ENCODE measurements at regions not wholly inside any gene's neighbourhood (a gene's known extent, or its start where the extent isn't known, plus 50 kb on each side); places are given as distances from the start of the nearest gene placed in this dataset.

- TF ChIP-seq ZNF75D (CRISPR knock-in tag; IDR thresholded peaks at IDR 0.05; ENCODE audit: borderline replicate concordance) (no peak), AGO2 (optimal IDR thresholded peaks at IDR 0.05; ENCODE audit: low read depth, low read length) (no peak), HNF4A (CRISPR knock-in tag; IDR thresholded peaks at IDR 0.05) (peak; percentile 86), ATAD3A (CRISPR knock-in tag; IDR thresholded peaks at IDR 0.05) (no peak), ZNF292 (CRISPR knock-in tag; IDR thresholded peaks at IDR 0.05; ENCODE audit: borderline replicate concordance, low read depth) (no peak), ZBTB43 (CRISPR knock-in tag; conservative IDR thresholded peaks at IDR 0.05) (0 out of 2 replicates have a peak, but pooled peaks have one; percentile 32), ZBTB44 (CRISPR knock-in tag; IDR thresholded peaks at IDR 0.05) (no peak), TEAD3 (CRISPR knock-in tag; optimal IDR thresholded peaks at IDR 0.05; ENCODE audit: borderline replicate concordance) (peak; percentile 38), RBM39 (IDR thresholded peaks at IDR 0.05; ENCODE audit: low read depth, low read length, poor library complexity, severe bottlenecking) (no peak), BCL6 (CRISPR knock-in tag; IDR thresholded peaks at IDR 0.05) (peak; percentile 67), ZFP36L2 (CRISPR knock-in tag; IDR thresholded peaks at IDR 0.05) (no peak), FOXP1 (IDR thresholded peaks at IDR 0.05) (no peak), FOXP1 (CRISPR knock-in tag; IDR thresholded peaks at IDR 0.05) (peak; percentile 61; the same call in 1 of the 2 replicates), CREB1 (IDR thresholded peaks at IDR 0.05) (no peak), CREB1 (CRISPR knock-in tag; IDR thresholded peaks at IDR 0.05) (peak; percentile 46), ATF6 (CRISPR knock-in tag; conservative IDR thresholded peaks at IDR 0.05) (no peak), ZGPAT (CRISPR knock-in tag; IDR thresholded peaks at IDR 0.05) (0 out of 2 replicates have a peak, but pooled peaks have one; percentile 9), NCOA5 (CRISPR knock-in tag; IDR thresholded peaks at IDR 0.05) (no peak), LBX2 (CRISPR knock-in tag; IDR thresholded peaks at IDR 0.05; ENCODE audit: borderline replicate concordance) (no peak), NBN (conservative IDR thresholded peaks at IDR 0.05) (no peak), NCOA2 (CRISPR knock-in tag; IDR thresholded peaks at IDR 0.05) (peak; percentile 51), ETV5 (CRISPR knock-in tag; IDR thresholded peaks at IDR 0.05; ENCODE audit: borderline replicate concordance) (peak; percentile 15; the same call in 1 of the 2 replicates), HIVEP1 (CRISPR knock-in tag; IDR thresholded peaks at IDR 0.05) (no peak), FIP1L1 (IDR thresholded peaks at IDR 0.05; ENCODE audit: borderline replicate concordance, insufficient read depth, low read depth, low read length) (no peak), SNAI1 (CRISPR knock-in tag; IDR thresholded peaks at IDR 0.05; ENCODE audit: borderline replicate concordance) (no peak)
These were observed 63.5 kb upstream of the FOXN2 start (continued) for GRCh38 chr2:48250943-48251342.
